Tibial nerve (tissue), 3 donors: ENCODE measurements at regions not wholly inside any gene's neighbourhood (a gene's known extent, or its start where the extent isn't known, plus 50 kb on each side); places are given as distances from the start of the nearest gene placed in this dataset.

Experiments
- POLR2A ChIP-seq, 2 donors: fragments of 450-650 bp; IDR thresholded peaks; one replicate each; pipeline ENCODE4 v1.6.1; 2017; ENCODE audit warnings: antibody characterized with exemption in 2 of 2, mild to moderate bottlenecking in 2 of 2, moderate library complexity in 2 of 2
- TF ChIP-seq, protein P1 (sequence below), 5 experiments: fragments of 200-600 bp in 3 of 5; fragments of 450-650 bp in 2 of 5; sonication (generic) in 3 of 5; IDR thresholded peaks; one replicate each; pipeline ENCODE4 v1.5.1; 2016 to 2019; ENCODE audit warnings: antibody characterized with exemption in 5 of 5, mild to moderate bottlenecking in 3 of 5, moderate library complexity in 2 of 5

DNA sequence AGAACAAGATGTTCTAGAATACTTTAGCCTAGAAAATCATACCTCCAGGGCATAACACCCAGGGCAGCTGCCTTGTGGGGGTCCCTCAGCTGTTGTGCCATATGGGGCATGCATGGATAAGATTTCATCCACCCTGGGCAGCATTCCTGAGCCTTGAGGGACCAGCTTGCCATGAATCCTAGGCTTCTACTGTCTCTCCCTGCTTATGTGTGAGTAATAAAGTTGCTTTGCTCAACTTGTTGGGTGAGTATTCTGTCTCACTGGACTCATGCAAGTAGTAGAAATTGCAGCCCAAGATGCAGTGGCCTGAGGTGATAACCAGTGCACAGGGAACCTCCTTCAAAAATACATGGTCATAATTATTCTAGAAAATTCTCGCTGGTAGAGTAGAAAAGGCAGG lies 52.1 kb upstream of the EPHB1 start:
- TF ChIP-seq, protein P1, sequence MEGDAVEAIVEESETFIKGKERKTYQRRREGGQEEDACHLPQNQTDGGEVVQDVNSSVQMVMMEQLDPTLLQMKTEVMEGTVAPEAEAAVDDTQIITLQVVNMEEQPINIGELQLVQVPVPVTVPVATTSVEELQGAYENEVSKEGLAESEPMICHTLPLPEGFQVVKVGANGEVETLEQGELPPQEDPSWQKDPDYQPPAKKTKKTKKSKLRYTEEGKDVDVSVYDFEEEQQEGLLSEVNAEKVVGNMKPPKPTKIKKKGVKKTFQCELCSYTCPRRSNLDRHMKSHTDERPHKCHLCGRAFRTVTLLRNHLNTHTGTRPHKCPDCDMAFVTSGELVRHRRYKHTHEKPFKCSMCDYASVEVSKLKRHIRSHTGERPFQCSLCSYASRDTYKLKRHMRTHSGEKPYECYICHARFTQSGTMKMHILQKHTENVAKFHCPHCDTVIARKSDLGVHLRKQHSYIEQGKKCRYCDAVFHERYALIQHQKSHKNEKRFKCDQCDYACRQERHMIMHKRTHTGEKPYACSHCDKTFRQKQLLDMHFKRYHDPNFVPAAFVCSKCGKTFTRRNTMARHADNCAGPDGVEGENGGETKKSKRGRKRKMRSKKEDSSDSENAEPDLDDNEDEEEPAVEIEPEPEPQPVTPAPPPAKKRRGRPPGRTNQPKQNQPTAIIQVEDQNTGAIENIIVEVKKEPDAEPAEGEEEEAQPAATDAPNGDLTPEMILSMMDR (IDR thresholded peaks at IDR 0.05), result no peak
- TF ChIP-seq POLR2A (IDR thresholded peaks at IDR 0.05), result no peak
